Small intestine (tissue), 7 donors: ENCODE measurements at regions not wholly inside any gene's neighbourhood (a gene's known extent, or its start where the extent isn't known, plus 50 kb on each side); places are given as distances from the start of the nearest gene placed in this dataset.

Experiments used
- DNase-seq, 2 donors: peaks; one replicate each; pipeline versions ENCODE4 v3.0.0 to v3.0.0-alpha.2; 2013
- FAIRE-seq: peaks from 2 replicates; lab custom pipeline; 2012; peaks lifted over from hg19 to GRCh38; lab: Jason Lieb, UNC
- H3K27ac ChIP-seq, 3 donors: one replicate each; pipeline ENCODE4 v1.5.1; 2013; ENCODE audit warnings: low read length in 2 of 3, mild to moderate bottlenecking in 2 of 3, control low read depth in 1 of 3, inconsistent platforms in 1 of 3, low read depth in 1 of 3, moderate library complexity in 1 of 3
- H3K27me3 ChIP-seq, 3 donors: one replicate each; pipeline ENCODE4 v1.6.1; 2013; ENCODE audit warnings: low read length in 3 of 3, inconsistent platforms in 1 of 3; ENCODE audit not compliant: control insufficient read depth in 3 of 3, insufficient read depth in 3 of 3
- H3K36me3 ChIP-seq, 3 donors: one replicate each; pipeline ENCODE4 v1.6.1; 2013; ENCODE audit warnings: low read length in 3 of 3, inconsistent platforms in 1 of 3, low read depth in 1 of 3, mild to moderate bottlenecking in 1 of 3, moderate library complexity in 1 of 3; ENCODE audit not compliant: control insufficient read depth in 3 of 3, insufficient read depth in 2 of 3
- H3K4me1 ChIP-seq, 3 donors: one replicate each; pipeline ENCODE4 v1.6.1; 2013; ENCODE audit warnings: low read length in 2 of 3, inconsistent platforms in 1 of 3, low read depth in 1 of 3, mild to moderate bottlenecking in 1 of 3, moderate library complexity in 1 of 3; ENCODE audit not compliant: control insufficient read depth in 3 of 3, insufficient read depth in 2 of 3
- H3K4me3 ChIP-seq, 3 donors: one replicate each; pipeline ENCODE4 v1.5.1; 2013; ENCODE audit warnings: low read length in 3 of 3, control low read depth in 1 of 3, inconsistent platforms in 1 of 3, low read depth in 1 of 3, mild to moderate bottlenecking in 1 of 3, moderate library complexity in 1 of 3
- H3K9me3 ChIP-seq, 2 donors: one replicate each; pipeline ENCODE4 v1.6.1; 2013; ENCODE audit warnings: low read depth in 1 of 2, low read length in 1 of 2; ENCODE audit not compliant: control insufficient read depth in 2 of 2, insufficient read depth in 1 of 2
- WGBS, 3 donors: extraction: QIAGEN DNeasy Blood & Tissue Kit; methylation state at CpG; one replicate each; pipeline ENCODE4 v1.1.7; 2013; 5-methylcytosine and 5-hydroxymethylcytosine counted together
- donor health status: healthy with polysubstance abuse.
- donor health status: control.
- donor health status: control.
- donor health status: Bipolar disorder and iron deficiency.
- donor health status: healthy.

DNA sequence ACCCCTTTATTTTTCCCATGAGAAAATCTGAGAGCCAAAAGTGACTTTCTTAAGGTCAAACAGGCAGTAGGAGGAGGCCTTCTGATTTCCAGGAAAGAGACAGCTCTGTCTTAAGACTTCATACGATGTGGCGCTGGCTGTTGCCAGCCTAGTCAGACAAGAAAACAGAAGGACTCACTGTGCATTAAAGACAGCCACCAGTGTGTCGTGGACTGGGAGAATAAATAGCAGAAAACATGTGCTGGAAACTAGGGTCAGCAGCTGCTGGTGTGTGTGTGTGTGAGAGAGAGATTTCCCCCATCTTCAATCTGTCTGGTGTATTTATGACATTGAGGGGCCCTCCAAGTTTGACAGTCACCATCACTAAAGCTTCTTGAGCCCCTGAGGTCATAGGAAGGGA is 708.6 kb upstream of the TMEM132C start:
- H3K27ac ChIP-seq: no peak overlapping the region
- DNase-seq: no peak
- no peak for FAIRE-seq
- no peaks in the 10 kb centered on the region for H3K27me3 ChIP-seq
- no peaks in the 10 kb centered on the region for H3K36me3 ChIP-seq
- H3K9me3 ChIP-seq: no peaks in the 10 kb centered on the region
- peaks cover 0 to 2% (median 0%) of the 10 kb centered on the region in 3 donors for H3K4me1 ChIP-seq
- 61 to 76% (median 68%) methylated on average over 3 of the region's 3 CpGs for WGBS, 3 donors
- H3K4me3 ChIP-seq: no peak overlapping the region

DNA sequence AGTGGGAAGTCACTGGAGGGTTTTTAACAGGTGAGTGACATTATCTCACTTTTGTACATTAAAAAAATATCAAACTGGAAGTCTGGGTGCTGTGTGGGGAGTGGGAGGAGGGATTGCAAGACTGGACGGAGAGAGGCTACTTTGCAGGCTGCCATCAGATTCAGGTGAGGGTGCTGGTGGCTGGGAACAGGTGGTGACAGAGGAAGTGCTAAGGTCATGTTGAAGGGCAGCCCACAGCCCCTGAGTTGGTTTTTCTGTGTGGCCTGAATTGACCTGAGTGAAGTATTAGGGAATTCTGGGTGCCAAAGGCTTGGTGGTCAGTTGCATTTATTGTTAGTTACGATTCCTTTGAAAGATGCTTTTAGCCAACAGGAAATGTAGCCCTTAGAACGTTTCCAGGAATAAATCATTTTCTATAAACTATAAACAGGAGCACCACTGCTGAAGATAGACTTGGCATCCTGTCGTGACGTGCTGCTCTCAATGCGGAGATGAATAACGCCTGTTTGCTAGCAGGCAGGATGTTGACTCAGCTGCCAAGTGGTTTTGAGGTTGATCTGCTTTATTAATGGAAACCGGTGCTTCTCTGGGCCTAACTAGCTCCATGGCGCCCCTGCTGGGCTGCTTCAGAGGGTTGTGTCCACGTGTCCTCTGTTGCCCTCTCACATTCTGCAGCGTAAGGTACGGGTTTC is 707.5 kb upstream of the TMEM132C start:
- 32 to 55% (median 43%) methylated on average over 12 of the region's 12 CpGs for WGBS, 3 donors
- Histone ChIP-seq H3K36me3 (no peaks in the 10 kb centered on the region), H3K4me1 (peaks cover 0 to 2% (median 0%) of the 10 kb centered on the region in 3 donors), H3K4me3 (no peak overlapping the region), H3K27ac (peak overlapping the region in 1 of 3 donors; percentile 66), H3K9me3 (no peaks in the 10 kb centered on the region), H3K27me3 (no peaks in the 10 kb centered on the region)
- DNase-seq: peak; percentile 3 to 41
- no peak for FAIRE-seq

GRCh38 chr12:127560041-127560478 is 706.9 kb upstream of the TMEM132C start:
- no peaks in the 10 kb centered on the region for H3K27me3 ChIP-seq
- no peak overlapping the region for H3K27ac ChIP-seq
- peaks cover 0 to 2% (median 0%) of the 10 kb centered on the region in 3 donors for H3K4me1 ChIP-seq
- no peak overlapping the region for H3K4me3 ChIP-seq
- FAIRE-seq (no peak), DNase-seq (no peak)
- H3K9me3 ChIP-seq: no peaks in the 10 kb centered on the region
- WGBS, 3 donors: 88 to 91% (median 91%) methylated on average over 4 of the region's 4 CpGs
- H3K36me3 ChIP-seq: no peaks in the 10 kb centered on the region

DNA sequence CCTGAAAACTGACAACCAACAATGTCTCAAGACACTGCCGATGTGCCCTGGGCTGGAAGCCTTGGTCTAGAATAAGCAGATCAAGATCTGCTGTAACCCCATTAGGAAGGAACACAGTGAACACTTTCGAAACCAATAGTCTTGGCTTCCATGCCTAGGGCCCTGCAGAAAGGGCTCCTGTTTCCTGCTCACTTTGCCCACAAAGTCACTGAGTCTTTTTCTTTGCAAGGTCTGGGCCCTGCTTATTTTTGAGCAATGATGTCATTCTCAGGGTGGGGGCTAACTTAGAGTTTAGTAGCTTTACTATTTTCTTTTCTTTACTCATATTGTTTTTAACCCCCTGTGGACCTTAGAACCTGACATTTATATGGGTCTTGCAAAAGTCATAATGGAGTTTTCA is 704.2 kb upstream of the TMEM132C start:
- Histone ChIP-seq H3K36me3 (no peaks in the 10 kb centered on the region), H3K9me3 (no peaks in the 10 kb centered on the region), H3K4me1 (peaks cover 0 to 2% (median 0%) of the 10 kb centered on the region in 3 donors), H3K4me3 (no peak overlapping the region), H3K27me3 (no peaks in the 10 kb centered on the region), H3K27ac (no peak overlapping the region)
- FAIRE-seq: no peak
- no peak for DNase-seq
- 84 to 93% (median 89%) methylated on average over 2 of the region's 2 CpGs for WGBS, 3 donors

DNA sequence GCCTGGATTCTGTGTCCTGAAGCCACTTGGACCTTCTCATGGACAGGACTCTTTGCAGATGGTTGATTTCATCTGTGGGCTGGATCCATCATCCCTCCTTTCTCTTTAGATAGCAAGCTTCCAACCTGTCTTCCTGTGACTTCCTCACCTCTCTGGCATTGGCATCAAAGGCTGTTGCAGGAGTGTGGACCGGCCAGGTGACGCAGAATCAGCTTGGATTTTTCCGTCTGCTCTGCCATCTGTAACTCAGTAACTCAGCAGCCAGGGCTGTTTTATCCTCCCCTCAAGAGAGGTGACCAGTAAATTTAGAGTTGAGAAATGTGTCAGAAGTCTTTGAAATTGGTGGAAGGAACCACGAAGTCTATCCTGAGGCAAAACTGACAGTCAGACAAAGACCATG is 701.7 kb upstream of the TMEM132C start:
- H3K36me3 ChIP-seq: no peaks in the 10 kb centered on the region
- no peak for DNase-seq

DNA sequence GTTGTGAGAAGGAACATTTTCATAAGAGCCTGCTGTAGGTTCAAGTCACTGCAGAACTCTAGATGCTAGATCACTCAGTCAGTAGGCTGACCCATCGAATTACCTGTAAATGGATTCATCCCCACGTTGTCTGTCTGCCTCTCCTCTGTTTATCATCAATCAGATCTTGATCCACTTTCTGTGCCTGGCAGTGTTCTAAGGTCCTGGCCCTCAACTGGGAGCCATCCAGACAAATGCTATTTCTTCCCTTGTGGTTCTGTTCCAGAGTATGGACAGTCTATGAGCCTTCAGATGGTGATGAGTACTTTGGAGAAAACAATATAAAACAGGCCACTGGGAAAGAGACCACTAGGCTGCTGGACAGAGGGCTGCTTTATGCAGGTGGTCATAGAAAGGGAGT is 699.4 kb upstream of the TMEM132C start:
- Histone ChIP-seq H3K9me3 (no peaks in the 10 kb centered on the region), H3K27me3 (peaks cover 0 to 2% (median 0%) of the 10 kb centered on the region in 3 donors), H3K4me3 (no peak overlapping the region), H3K4me1 (no peaks in the 10 kb centered on the region), H3K27ac (no peak overlapping the region), H3K36me3 (no peaks in the 10 kb centered on the region)
- DNase-seq (no peak), FAIRE-seq (no peak)
- 52 to 69% (median 69%) methylated on average over 2 of the region's 2 CpGs for WGBS, 3 donors

More for the DNA sequence above, 701.7 kb upstream of the TMEM132C start:
- 88 to 94% (median 91%) methylated on average over 4 of the region's 4 CpGs for WGBS, 3 donors
- Histone ChIP-seq H3K27me3 (no peaks in the 10 kb centered on the region), H3K9me3 (no peaks in the 10 kb centered on the region), H3K27ac (no peak overlapping the region), H3K4me3 (no peak overlapping the region), H3K4me1 (no peaks in the 10 kb centered on the region)
- no peak for FAIRE-seq

DNA sequence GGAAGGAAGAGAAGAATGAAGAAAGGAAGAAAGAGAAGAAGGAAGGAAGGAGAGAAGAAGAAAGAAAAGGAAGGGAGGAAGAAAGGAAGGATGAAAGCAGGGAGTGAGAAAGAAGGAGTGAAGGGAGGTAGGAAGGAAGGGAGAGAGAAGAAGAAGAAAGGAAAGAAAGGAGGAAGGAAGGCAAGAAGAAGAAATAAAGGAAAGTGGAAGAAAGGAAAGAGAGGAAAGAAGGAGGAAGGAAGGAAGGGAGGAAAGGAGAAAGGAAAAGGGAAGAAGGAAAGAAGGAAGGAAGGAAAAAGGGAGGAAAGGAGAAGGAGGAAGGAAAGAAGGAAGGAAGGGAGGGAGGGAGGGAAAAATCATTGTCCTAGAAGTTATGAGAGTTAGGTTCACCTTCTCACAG is 696.6 kb upstream of the TMEM132C start:
- peaks cover 0 to 2% (median 0%) of the 10 kb centered on the region in 3 donors for H3K27me3 ChIP-seq
- H3K36me3 ChIP-seq: no peaks in the 10 kb centered on the region
- FAIRE-seq: no peak
- no peak overlapping the region for H3K27ac ChIP-seq
- DNase-seq: no peak
- H3K9me3 ChIP-seq: no peaks in the 10 kb centered on the region
- no peak overlapping the region for H3K4me3 ChIP-seq
- H3K4me1 ChIP-seq: no peaks in the 10 kb centered on the region

DNA sequence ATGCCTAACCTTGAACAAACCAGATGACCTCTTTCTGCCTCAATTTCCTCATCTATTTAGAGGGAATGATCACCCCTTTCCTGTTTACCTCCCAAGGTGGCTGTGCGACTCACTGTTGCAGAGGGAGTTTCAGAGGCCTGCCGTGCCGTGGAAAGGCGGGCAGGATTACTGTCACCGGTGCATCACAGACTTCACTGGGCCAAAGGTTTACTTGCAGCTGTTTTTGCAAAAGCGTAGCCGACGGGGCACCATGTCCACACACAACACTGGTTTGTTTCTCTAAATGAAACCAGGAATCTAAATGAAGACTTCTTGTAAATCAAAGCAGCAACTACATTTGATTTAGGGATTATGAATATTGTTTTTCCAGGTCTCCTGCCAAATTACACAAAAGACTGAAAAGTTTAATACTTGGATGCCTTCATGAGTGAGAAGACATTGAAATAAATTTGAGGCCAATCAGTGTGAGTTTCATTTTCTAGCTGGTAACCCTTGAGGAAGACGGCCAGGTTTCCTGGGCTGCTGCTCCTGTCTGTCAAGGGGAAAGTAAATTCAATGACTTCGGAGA is 696.1 kb upstream of the TMEM132C start:
- no peaks in the 10 kb centered on the region for H3K4me1 ChIP-seq
- H3K27ac ChIP-seq: no peak overlapping the region
- peaks cover 0 to 2% (median 0%) of the 10 kb centered on the region in 3 donors for H3K27me3 ChIP-seq
- no peaks in the 10 kb centered on the region for H3K36me3 ChIP-seq
- no peaks in the 10 kb centered on the region for H3K9me3 ChIP-seq
- 56 to 70% (median 61%) methylated on average over 10 of the region's 10 CpGs for WGBS, 3 donors
- no peak overlapping the region for H3K4me3 ChIP-seq
- no peak for FAIRE-seq
- no peak for DNase-seq
